ENCODE measurements at regions not wholly inside any gene's neighbourhood (a gene's known extent, or its start where the extent isn't known, plus 50 kb on each side); places are given as distances from the start of the nearest gene placed in this dataset.

- TF ChIP-seq CTCF (IDR thresholded peaks at IDR 0.05) (no peak), POLR2AphosphoS5 (IDR thresholded peaks at IDR 0.05; ENCODE audit: insufficient read depth in 1 of 2, low read depth in 1 of 2) (no peak)
These were observed 266.2 kb downstream of the C12orf75 start for GRCh38 chr12:105596731-105597130.
